ENCODE measurements at regions not wholly inside any gene's neighbourhood (a gene's known extent, or its start where the extent isn't known, plus 50 kb on each side); places are given as distances from the start of the nearest gene placed in this dataset.

GRCh38 chr11:80650966-80651365, 1210.1 kb upstream of the TENM4 start:
- ChIA-PET POLR2A (no interaction called here), CTCF (no interaction called here)
- no peak for DNase-seq (ENCODE audit: low read depth)
- H3K4me3 ChIP-seq (ENCODE audit: low read depth, low read length), result no peak overlapping the region
- no peaks in the 10 kb centered on the region for H3K36me3 ChIP-seq (ENCODE audit: control insufficient read depth, insufficient read depth, low read length)
- TF ChIP-seq CTCF (IDR thresholded peaks at IDR 0.05; ENCODE audit: insufficient read depth, low read depth, low read length), result no peak
- no peaks in the 10 kb centered on the region for H3K27me3 ChIP-seq (ENCODE audit: control insufficient read depth, insufficient read depth, low read length)

DNA sequence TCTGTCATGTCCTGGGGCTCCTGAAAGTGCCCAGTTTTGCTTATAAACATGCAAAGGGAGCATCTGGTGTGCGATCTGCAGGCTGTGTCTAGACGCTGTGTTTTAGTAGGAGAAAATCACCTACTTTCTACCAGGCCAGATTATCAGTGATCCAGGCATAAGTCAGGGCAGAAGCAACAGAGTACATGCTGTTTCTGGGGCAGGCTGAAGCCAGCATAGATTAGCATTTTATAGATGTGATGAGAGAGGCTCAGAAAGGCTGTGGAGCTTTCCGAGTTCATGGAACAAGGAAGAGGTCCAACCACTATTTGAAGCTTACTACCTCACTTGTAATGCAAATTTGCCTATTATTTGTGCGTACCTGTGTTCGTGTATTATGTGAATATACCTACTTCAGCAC, 1208.4 kb upstream of the TENM4 start:
- Histone ChIP-seq H3K4me3 (ENCODE audit: low read depth, low read length) (no peak overlapping the region), H3K36me3 (ENCODE audit: control insufficient read depth, insufficient read depth, low read length) (no peaks in the 10 kb centered on the region), H3K27me3 (ENCODE audit: control insufficient read depth, insufficient read depth, low read length) (no peaks in the 10 kb centered on the region)
- TF ChIP-seq CTCF (IDR thresholded peaks at IDR 0.05; ENCODE audit: insufficient read depth, low read depth, low read length), result no peak
- DNase-seq (ENCODE audit: low read depth), result no peak
- ChIA-PET CTCF (no interaction called here), POLR2A (no interaction called here)

GRCh38 chr11:80638296-80638695, 1197.5 kb upstream of the TENM4 start:
- ChIA-PET POLR2A (no interaction called here), CTCF (no interaction called here)
- no peaks in the 10 kb centered on the region for H3K27me3 ChIP-seq (ENCODE audit: control insufficient read depth, insufficient read depth, low read length)
- TF ChIP-seq CTCF (IDR thresholded peaks at IDR 0.05; ENCODE audit: insufficient read depth, low read depth, low read length), result no peak
- H3K36me3 ChIP-seq (ENCODE audit: control insufficient read depth, insufficient read depth, low read length), result no peaks in the 10 kb centered on the region
- DNase-seq (ENCODE audit: low read depth), result no peak
- no peak overlapping the region for H3K4me3 ChIP-seq (ENCODE audit: low read depth, low read length)

DNA sequence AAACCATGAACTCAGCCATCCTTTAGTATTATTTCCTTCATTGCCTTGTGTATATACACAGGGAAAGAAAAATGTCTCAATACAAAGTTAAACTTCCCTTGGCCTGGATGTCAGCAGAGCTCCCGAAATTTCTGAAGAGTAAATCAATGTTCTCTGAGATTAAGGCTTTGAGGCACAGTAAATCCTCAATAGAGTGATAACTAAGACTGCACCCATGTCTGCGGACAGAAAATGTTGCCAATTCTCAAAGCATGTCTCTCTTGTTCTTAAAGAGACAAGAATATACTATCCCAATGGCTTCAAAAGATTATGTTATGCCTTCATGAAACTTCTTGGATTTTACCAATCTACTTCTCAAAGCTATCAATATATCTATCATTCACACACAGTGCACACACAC, 1196.7 kb upstream of the TENM4 start:
- Histone ChIP-seq H3K36me3 (ENCODE audit: control insufficient read depth, insufficient read depth, low read length) (no peaks in the 10 kb centered on the region), H3K27me3 (ENCODE audit: control insufficient read depth, insufficient read depth, low read length) (no peaks in the 10 kb centered on the region), H3K4me3 (ENCODE audit: low read depth, low read length) (no peak overlapping the region)
- ChIA-PET CTCF (interaction anchor here (1.7 kb wide), 1 partner anchor 23 kb away, joined by 3 read pairs; no protein-coding TSS in a partner anchor), POLR2A (no interaction called here)
- DNase-seq (ENCODE audit: low read depth), result no peak
- no peak for TF ChIP-seq CTCF (IDR thresholded peaks at IDR 0.05; ENCODE audit: insufficient read depth, low read depth, low read length)

GRCh38 chr11:80636999-80637398, 1196.2 kb upstream of the TENM4 start:
- H3K27me3 ChIP-seq (ENCODE audit: control insufficient read depth, insufficient read depth, low read length), result no peaks in the 10 kb centered on the region
- no peak for DNase-seq (ENCODE audit: low read depth)
- CTCF ChIA-PET, result interaction anchor here (1.7 kb wide), 1 partner anchor 23 kb away, joined by 3 read pairs; no protein-coding TSS in a partner anchor
- no peaks in the 10 kb centered on the region for H3K36me3 ChIP-seq (ENCODE audit: control insufficient read depth, insufficient read depth, low read length)
- no peak for TF ChIP-seq CTCF (IDR thresholded peaks at IDR 0.05; ENCODE audit: insufficient read depth, low read depth, low read length)
- no peak overlapping the region for H3K4me3 ChIP-seq (ENCODE audit: low read depth, low read length)
- POLR2A ChIA-PET, result no interaction called here
